ENCODE measurements at regions not wholly inside any gene's neighbourhood (a gene's known extent, or its start where the extent isn't known, plus 50 kb on each side); places are given as distances from the start of the nearest gene placed in this dataset.

DNA sequence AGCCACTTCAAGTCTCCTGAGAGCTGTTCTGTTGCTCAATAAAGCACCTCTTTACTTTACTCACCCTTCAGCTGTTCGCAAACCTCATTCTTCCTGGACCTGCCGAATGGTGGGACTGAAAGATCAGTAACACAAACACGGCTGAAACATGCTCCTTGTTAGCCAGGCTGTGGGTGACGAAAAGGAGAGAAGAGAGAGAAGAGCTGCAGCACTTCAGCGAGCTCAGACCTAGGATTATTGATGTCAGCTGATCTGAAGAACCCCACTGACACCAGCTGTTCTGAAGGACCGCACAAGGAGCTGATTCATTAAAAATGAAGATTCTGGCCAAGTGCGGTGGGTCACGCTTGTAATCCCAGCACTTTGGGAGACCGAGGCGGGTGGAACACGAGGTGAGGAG, 2020.0 kb upstream of the ADGRL3 start:
- ChIA-PET POLR2A (ENCODE audit: partially characterized antibody) (no interaction called here), CTCF (ENCODE audit: partially characterized antibody) (no interaction called here)
- no peak overlapping the region for H2BK120ac ChIP-seq (replicated peaks; ENCODE audit: low read depth, low read length)
- no peak overlapping the region for H3K23ac ChIP-seq (ENCODE audit: insufficient read length)
- peak overlapping the region; percentile 13; the same call in 1 of the 2 replicates for H3K18ac ChIP-seq (ENCODE audit: extremely low read depth, low read length)
- no peak overlapping the region for H2BK12ac ChIP-seq (ENCODE audit: low read depth, low read length)
- no peak overlapping the region for H3K4me2 ChIP-seq (ENCODE audit: insufficient read depth in 1 of 2, low read depth in 2 of 2, low read length in 2 of 2)
- DNase-seq (ENCODE audit: low read depth in 1 of 2, low spot score in 2 of 2) (no peak), FAIRE-seq (no peak)
- no peaks in the 10 kb centered on the region for H3K4me1 ChIP-seq (replicated peaks in 1 of 4; ENCODE audit: control insufficient read depth in 3 of 4, insufficient read depth in 4 of 4, low read length in 3 of 4)
- no peaks in the 10 kb centered on the region for H3K27me3 ChIP-seq (replicated peaks in 1 of 4; ENCODE audit: control insufficient read depth in 3 of 4, extremely low read depth in 1 of 4, insufficient read depth in 3 of 4, low read length in 3 of 4)
- no peak overlapping the region for H4K5ac ChIP-seq (ENCODE audit: insufficient read length, low read depth, low read length)
- no peaks in the 10 kb centered on the region for H3K9me3 ChIP-seq (ENCODE audit: insufficient read depth in 2 of 2, low read depth in 1 of 2, low read length in 1 of 2)
- no peak overlapping the region; the same call in 1 of the 2 replicates for H2AFZ ChIP-seq (ENCODE audit: low read length)
- H3K27ac ChIP-seq (ENCODE audit: low read depth, low read length), result no peak overlapping the region
- 73% methylated on average over 11 of the region's 11 CpGs; no CpG with 5 or more reads in 1 of the 2 experiments for WGBS, 2 experiments (ENCODE audit: extremely low coverage in 1 of 2, insufficient coverage in 1 of 2, insufficient read length in 1 of 2, insufficient replicate concordance in 2 of 2, low coverage in 1 of 2, low lambda C conversion rate in 2 of 2, missing lambda C conversion rate in 1 of 2)
- no peak overlapping the region for H3K4me3 ChIP-seq (ENCODE audit: extremely low read depth in 1 of 4, insufficient read depth in 2 of 4, low read depth in 3 of 4, low read length in 4 of 4)
- H2BK5ac ChIP-seq (ENCODE audit: low read depth, low read length), result no peak overlapping the region
- H3K4ac ChIP-seq (replicated peaks; ENCODE audit: insufficient read length, low read depth, low read length), result no peak overlapping the region
- no peak overlapping the region for H3K9ac ChIP-seq (replicated peaks in 1 of 4; ENCODE audit: extremely low read depth in 1 of 4, low read depth in 3 of 4, low read length in 3 of 4)
- no peaks in the 10 kb centered on the region for H3K79me1 ChIP-seq (ENCODE audit: low read depth, low read length)
- TF ChIP-seq SIN3A (conservative IDR thresholded peaks at IDR 0.05 in 1 of 2, IDR thresholded peaks at IDR 0.05 in 1 of 2; ENCODE audit: low read depth in 1 of 2, low read length in 2 of 2), result no peak
- no peak for TF ChIP-seq SRF (IDR thresholded peaks at IDR 0.05; ENCODE audit: low read depth, low read length)
- no peak for TF ChIP-seq CBX8 (IDR thresholded peaks at IDR 0.05; ENCODE audit: borderline replicate concordance, low read depth, low read length)
- no peak for TF ChIP-seq CHD2 (IDR thresholded peaks at IDR 0.05; ENCODE audit: low read length)
- no peak for TF ChIP-seq NRF1 (IDR thresholded peaks at IDR 0.05; ENCODE audit: low read depth, low read length)
- H3K36me3 ChIP-seq (ENCODE audit: control insufficient read depth in 2 of 4, insufficient read depth in 4 of 4, low read length in 3 of 4), result no peaks in the 10 kb centered on the region
- H3K23me2 ChIP-seq (ENCODE audit: low read depth, low read length), result no peaks in the 10 kb centered on the region
- no peak overlapping the region for H4K8ac ChIP-seq (ENCODE audit: extremely low read depth, insufficient read depth, low read length)
- H4K20me1 ChIP-seq (replicated peaks in 1 of 2; ENCODE audit: control insufficient read depth in 1 of 2, insufficient read depth in 2 of 2, low read length in 2 of 2), result no peaks in the 10 kb centered on the region
- no peaks in the 10 kb centered on the region for H3K79me2 ChIP-seq (ENCODE audit: control insufficient read depth in 1 of 2, insufficient read depth in 2 of 2, low read length in 2 of 2)
- H2AK5ac ChIP-seq (ENCODE audit: low read depth, low read length), result no peak overlapping the region
- H3K56ac ChIP-seq (replicated peaks; ENCODE audit: insufficient read length, low read depth, low read length), result no peak overlapping the region
- H4K91ac ChIP-seq (replicated peaks; ENCODE audit: insufficient read length, low read length), result no peak overlapping the region
- H2BK20ac ChIP-seq (ENCODE audit: low read length), result no peak overlapping the region
- H3K14ac ChIP-seq (ENCODE audit: insufficient read length), result no peak overlapping the region
- no peak overlapping the region for H2BK15ac ChIP-seq (ENCODE audit: low read length)
